ENCODE measurements at regions not wholly inside any gene's neighbourhood (a gene's known extent, or its start where the extent isn't known, plus 50 kb on each side); places are given as distances from the start of the nearest gene placed in this dataset.
A peak's percentile ranks its signal among the peaks of the same experiment; 100 is the strongest.

DNA sequence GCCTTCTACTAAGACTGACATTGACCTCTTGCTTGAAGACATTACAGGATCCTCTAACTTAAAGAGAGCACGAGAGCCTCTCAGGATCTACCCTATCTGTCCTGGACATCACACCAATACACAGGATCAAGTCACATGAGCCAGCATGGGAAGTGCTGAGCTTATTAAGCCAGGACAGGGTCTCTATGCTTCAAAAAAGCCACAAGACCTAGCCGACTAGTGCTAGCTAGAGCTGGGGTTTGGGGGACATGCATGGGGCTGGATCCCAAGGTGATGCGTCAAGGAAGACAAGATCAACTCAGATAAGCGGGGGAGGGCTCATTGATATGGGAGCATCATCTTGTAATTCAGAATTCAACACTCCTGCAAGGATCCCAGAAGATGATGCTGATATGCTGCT is 167.2 kb upstream of the TAB2 start:
- no peak for DNase-seq

DNA sequence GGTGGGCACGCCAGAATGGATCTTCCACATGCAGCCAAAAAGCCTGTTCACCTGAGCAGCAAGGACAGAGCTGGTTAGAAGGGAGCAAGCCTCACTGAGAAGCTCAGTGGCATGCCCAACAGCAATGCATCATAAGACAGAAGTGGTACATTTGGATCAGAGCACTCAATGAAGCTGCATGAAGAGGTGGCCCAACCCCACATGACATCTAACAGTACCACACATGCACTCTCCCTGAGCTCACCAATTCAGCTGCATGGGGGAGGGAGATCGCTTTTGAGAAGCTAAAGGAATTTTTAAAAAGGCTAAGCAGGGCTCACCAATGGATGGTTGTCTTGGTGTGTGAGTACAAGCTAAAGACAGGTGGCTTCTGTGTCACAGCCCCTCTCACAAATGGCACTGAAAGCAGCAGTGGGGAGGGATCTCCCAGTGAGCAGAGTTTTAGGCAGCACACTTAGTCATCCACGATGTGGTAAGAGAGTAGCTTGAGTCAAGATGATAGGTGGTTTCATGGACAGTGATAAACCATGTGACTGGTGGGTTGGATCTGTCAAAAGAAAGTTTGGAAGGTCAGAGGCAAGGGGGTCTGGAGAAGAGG is 166.6 kb upstream of the TAB2 start:
- DNase-seq = peak in 1 of 2 donors; percentile 37

DNA sequence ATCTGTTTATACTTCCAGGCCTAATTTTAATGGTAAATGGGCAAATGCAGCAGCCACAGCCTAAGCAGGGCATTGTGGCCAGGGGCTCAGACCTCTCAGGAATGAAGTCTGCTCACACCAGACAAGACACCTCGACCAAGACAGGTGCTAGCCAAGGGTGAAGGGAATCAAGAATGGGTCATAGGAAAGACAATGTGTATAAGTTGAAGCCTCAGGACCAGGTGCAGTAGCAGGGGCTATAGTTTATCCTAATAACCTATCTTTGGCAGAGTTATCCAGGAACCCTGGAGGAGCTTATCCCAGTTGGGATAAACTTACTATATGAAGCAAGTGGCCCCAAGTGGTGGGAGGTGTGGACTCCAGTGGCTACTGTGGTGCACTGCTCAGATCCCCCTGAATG is 165.0 kb upstream of the TAB2 start:
- no peak for DNase-seq

DNA sequence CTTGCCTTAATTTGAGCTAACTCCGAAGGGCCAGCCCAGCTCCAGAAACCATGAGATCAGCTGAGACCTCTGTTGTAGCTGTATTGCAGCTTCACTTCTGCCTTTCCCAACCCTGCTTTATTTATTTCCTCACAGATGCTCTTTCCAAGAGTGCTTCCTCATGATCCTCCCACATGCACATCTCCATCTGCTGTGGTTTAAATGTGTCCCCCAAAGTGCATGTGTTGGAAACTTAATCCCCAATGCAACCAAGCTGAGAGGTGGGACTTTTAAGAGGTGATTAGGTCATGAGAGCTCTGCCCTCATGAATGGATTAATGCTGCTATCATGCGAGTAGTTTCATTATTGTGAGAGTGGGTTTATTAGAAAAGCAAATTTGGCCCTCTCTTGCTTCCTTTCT is 164.4 kb upstream of the TAB2 start:
- no peak for DNase-seq

DNA sequence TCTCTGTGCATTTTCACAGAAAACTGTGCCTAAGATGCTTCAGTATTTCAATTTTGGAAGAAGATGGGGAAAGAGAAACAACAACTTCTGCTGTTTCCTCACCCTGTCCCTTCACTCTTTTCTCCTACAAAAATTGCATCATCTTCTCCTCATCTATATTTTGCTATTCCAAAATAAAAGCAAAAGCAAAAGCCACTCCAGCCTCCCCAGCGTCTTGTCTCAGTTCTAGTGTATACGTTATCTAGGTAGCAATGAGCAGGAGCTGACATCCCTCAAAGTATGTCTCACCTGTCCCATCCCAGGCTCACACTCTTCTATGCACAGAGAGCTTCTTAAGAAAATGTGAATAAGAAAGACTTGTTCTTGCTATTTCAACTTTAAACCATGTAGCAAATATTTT is 163.8 kb upstream of the TAB2 start:
- DNase-seq = no peak

DNA sequence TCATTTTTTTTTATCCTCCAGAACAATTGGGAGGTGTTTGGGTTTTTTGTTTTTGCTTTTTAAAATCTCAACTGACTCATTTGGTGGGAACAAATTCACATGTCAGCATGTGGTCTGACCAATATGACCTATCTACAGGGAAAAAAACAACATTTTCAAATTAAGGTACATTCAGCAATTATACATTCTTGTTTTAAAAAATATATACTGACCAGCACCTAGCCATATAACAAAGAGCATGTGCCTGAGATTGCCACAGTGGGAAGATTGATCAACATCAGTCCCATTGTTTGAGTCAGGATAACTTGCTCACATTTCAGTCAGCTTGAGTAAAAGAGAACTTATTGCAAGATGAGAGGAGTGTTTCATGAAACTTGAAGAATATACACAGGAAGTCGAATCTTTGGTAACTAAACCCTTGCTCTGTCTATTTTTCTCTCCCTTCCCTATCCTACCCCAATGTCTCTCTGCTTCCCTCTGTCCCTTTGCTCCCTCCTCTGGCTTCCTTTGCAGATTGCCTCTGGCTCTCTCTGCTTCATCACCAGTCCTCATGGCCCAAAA is 163.2 kb upstream of the TAB2 start:
- DNase-seq = no peak

DNA sequence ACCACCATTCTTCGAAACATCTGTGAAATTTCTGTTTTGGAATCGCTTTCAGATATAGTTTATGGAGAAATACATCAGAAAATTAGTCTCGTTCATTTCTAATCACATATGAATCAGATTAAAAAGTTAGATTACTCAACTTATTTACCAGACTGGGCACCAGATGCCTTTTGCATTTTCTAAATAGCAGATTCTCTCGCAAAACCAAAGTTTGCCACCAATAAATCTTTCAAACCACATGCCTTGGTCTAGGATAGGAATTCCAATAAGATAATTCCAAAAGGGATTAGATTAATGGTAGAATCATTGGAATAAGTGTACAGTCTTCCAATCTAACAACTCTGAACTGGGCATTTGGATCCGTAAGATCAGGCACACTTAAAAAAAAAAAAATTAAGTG is 160.4 kb upstream of the TAB2 start:
- no peak for DNase-seq

DNA sequence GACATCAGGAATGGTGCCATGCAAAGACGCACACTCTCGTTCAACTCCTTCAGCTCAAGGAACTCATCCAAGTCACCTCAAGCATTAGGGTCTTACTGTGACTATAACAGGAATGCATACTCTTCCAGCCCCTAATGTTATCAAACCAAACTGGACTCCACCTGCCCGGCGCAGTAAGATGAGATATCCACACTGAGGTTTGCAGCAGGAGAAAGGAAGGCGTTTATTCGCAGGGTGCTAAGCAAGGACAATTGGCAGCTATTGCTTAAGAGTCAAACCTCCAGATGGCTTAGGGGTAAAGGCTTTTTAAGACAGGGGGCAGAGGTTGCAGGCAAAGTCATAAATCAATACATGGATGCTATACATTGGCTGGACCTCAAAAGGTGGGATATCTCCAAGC is 159.4 kb upstream of the TAB2 start:
- DNase-seq = no peak

DNA sequence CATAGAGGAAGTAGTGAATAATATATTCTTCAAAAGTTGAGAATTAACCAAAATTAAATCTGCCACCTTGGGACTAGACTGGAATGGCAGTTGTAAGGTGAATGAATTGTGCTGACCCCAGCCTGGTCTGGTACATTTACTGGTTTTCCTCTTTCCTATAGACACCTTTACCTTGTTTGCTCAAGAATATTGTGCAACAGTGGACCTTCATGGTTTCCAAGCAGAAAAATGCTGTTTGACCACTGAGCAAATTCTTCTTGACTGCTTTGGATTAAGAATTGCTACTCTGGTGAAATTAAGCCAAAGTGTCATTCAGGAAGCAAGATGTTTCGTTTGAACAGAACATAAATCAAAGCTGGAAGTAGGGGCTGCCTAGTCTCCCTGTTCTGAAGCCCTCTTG is 156.6 kb upstream of the TAB2 start:
- DNase-seq = no peak

DNA sequence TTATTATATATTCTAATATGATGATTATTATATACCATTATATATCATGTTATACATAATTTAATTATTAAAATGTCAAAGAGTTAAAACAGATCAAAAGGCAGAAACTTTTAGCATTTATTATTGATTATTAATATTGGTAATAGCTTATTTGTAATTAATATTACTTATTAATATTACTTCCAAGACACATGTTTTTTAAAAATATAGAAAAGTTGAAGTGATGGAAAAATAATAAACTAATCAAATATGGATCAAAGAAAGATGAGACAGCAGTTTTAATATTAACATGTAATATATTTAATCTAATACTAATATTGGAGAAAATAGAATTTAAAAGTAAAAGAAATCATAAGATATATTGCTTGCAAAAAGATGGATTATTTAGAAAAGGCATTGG is 154.6 kb upstream of the TAB2 start:
- no peak for DNase-seq

DNA sequence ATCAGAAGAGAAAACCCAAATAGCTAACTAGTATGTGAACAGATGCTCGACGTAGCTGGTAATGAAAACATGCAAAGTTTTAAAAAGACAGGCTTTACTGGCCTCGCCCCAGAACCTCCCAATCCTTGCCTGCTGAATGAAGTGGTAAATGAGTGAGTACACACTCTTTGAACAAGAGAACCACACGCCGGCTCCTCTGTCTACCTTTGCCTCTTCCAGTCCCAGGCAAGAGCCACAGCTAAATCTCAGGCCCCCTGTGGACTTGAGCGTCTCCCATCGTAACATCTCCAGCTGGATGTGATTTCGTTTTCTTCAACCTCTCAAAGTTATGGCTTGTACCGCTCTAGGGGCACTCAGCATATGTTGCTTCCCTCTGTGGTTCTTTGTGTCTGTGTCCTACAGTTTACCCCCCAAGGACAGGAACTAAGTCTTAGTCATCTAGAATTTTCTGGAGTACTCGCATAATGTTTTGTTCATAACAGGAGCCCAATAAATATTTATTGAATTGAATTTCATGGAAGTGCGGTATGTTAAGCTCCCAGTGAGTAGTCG is 153.2 kb upstream of the TAB2 start:
- no peak for DNase-seq

DNA sequence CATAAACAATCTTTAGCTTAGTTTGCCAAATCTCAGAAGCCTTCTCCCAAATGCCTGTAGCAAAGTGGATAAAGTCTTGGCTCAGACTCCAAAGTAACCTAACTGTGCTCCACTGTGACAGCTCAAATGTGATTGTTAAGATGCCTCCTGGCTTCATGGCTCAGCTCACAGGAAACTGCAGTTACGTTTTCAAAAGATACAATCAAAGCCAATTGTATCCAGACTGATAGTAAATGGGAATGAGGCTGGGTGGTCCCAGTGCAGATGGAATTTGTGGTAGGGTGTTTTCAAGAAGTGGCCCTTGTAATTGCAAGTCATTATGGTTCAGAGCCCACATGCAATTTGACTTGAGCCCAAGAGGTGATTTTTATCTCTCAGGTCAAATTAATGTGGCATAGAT is 151.2 kb upstream of the TAB2 start:
- no peak for DNase-seq

DNA sequence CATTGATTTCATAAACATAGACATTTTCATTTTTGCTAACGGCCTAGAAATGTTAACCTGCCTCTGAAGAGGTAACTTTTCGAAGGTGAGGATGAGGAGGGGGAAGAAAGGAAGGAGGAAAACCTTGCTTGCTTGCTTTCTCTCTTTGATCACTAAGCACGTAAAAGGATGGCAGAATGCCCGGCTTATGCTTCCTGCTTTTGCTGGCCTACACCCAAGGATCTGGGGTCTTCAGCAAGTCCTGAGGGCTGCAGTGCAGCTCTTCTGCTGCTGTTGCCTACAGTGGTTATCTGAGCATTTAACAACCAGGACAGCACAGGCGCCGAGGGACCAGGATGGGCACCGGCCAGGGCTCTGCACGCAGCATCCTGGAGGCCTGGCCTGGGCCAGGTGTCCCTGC is 150.8 kb upstream of the TAB2 start:
- no peak for DNase-seq

DNA sequence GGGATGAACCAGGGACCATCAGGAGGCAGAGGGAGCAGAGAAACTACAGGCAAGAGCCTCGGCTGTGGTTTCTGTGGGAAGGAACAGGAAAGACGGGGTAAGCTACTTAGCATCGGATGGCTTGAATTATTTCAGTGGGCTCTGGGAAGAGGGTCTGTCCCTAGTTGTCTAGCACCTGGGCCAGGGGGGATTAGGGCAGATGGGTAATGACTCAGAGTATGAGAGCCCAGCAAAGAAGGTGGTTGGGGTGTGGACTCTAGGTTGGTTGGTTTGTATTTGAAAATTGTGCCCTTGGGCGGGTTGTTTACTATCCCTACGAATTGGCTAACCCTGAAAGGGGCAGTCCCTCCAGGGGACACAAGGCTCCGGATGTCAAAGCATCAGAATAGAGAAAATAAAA is 148.5 kb upstream of the TAB2 start:
- DNase-seq = no peak

DNA sequence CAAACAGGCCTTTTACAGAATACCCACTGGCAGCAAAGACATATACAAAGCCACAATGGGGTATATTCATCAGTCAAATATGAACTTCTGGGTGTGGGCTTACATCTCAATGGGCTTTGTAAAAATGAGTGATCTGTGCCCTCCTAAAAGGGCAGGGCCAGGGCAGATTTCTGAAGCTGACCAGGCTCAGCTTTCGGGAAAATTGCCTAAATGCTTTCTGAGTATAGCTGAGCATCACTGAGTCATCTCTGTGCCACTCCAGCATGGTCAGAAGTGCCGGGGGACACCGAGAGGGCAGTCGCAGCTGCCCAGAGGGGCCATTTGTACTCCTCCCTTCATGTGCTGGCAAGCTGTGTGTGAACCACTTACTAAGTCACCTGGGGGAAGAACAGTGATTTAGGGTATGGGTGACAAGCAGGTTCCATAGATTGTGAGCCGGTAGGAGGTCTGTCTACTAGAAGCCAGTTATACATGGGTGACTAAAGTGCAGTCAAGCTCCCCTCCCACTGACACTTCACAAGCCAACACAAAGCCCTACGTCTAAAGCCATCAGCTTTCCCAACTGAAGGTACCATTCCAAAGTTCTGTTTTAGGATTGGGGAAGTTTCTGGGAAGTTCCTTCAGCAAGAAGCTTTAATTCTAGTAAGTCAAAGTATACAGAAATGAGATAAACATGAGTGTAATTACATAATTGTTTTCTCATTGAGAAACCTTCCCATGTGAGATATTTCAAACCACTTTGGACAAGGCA is 147.6 kb upstream of the TAB2 start:
- no peak for DNase-seq

DNA sequence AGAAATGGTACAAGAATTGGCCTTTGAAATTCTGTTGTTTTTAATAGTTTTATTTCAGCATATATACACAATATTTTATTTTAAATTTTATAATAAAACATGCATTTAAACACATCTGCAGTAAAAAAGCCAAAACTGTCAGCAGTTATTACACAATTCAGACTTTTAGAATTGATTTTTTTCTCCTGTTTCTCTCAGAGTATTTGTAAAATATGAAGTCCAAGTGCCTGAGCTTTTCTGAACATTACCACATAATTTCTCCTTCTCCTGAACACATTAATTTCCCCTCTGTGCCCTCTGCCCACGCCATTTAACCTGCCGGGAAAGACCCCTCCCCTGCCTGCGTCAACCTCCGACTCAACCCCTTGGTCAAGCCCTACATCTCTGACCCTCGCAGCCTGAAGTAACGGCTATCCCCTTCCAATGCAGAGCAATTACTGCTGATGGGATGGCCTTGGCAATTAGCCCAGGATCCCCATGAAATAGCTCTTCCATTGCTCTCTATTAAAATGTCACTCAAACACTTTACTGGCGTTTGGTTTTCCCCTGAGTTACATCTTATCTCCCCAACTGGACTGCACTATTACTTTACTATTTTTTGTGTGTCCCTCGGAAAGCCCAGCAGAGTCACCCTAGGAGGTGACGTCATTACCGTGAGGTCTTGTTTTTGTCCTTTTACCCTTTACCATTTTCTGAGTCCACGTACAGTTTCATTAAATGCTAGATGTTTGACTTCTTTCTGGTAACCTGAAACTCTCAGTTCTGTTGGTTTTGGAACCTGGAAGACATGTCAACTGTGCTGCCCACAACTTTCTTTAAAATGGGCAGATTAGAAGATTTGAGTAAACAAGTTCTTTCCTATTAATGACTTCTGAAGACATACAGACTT is 146.7 kb upstream of the TAB2 start:
- no peak for DNase-seq

DNA sequence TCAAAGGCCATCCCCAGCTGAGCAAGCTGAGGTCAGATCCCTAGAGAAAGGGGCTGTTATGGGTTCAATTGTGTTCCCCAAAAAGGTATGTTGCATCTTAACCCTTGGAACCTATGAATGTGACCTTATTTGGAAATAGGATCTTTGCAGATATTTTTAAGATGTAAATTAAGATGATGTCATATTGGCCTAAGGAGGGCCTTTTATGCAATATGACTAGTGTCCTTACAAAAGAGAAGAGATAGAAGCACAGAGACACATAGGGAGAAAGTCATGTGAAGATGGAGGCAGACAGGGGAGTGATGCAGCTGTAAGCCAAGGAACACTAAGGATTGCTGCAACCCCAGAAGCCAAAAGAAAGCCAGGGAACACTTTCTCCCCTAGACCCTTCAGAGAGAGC is 144.3 kb upstream of the TAB2 start:
- no peak for DNase-seq

DNA sequence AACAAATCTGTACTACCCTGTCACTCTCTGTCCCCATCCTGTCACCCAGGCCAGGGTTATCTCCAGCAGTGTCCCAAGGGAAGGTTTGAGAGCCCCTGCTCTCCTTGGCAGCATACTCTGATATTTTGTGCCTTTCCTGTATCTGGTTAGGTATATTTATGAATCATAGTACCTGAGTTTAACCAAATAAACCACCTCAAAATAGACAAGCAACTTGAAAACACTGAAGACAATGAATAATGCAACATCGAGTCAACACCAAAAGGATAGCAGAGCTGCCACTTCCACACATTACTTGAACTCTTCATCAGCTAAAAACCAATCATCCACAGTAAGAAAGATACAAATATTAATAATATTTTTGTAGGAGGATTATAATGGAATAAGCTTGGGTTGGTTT is 142.6 kb upstream of the TAB2 start:
- no peak for DNase-seq

DNA sequence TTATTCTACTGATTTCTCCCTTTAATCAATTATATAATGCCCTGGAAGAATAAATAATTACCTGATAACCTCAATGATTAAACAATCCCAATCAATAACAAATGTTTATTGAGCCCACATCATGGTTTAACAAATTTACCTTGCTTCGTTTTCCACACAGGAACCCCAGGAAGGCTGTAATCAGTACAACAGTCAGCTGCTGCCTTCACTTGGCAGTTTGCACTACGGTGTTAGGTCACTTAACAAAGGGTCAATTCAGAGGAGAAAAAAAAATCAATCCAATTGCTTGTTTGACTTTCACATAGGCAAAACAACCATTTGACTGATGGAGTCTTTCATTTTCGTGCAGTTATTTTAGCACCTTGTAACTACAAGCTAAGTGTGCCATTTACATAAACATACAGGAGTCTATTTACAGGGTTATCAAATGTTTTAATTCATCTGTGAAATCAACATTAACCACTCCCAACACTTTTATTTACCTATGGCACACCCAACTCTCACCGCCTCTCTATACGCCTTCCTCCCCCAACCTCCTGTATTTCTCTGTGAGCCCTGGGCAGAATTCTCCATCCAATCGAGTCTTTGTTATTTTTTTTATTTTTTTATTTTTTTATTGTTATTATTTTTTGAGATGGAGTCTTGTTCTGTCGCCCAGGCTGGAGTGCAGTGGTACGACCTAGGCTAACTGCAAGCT is 140.4 kb upstream of the TAB2 start:
- no peak for DNase-seq

DNA sequence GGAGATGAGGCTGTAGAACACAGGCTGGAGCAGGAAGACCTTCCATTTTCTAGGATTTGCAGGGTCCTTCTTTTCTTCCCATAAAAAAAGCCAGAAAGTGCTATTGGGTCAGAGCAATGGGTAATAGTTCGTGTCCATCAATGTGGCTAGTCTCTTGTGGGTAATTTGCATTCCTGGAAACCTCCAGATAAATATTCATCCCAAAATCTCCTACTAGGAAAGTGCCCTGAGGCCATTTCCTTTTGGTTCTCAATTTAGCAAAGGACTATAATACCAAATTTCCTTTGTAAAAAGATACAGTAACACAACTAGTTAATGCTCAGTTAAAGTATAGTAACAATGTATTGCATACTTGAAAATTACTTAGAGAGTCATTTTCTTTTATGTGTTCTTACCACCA is 138.1 kb upstream of the TAB2 start:
- no peak for DNase-seq

DNA sequence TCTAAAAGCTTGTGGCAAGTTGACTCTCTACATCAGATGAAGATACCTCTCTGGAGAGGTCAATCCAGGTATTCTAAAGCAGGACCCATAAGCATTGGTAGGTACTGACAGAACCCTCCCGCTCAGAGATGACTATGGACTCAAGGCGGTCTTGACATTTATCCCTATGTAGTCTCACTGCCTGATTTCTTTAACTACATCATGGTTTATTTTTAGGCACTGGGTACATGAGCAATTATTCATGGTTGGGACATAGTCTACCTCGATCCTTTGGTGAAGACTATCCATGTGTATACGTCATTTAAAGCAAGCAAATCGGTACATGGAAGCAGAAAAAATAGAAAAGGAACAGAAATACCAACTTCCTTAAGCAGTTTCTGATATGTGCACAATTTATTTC is 136.2 kb upstream of the TAB2 start:
- DNase-seq = no peak

DNA sequence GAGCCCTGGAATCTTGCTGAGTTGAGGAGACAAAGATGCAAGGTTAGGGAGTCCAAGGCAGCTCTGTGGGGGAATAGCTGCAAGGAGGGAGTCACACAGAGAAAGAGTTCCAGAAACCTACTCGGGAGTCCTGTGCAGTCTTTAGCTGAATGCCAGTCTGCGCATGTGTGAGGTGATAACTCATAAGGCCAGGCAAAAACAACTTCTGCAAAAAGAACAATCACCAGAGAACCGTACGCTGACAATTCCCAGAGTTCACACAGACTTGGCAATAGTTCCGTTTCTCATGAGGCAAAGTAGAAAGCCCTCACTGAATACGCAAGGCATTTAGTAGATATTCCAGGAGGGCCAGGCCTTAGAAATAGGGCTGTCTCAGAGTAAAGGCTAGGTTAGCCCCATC is 135.2 kb upstream of the TAB2 start:
- no peak for DNase-seq

DNA sequence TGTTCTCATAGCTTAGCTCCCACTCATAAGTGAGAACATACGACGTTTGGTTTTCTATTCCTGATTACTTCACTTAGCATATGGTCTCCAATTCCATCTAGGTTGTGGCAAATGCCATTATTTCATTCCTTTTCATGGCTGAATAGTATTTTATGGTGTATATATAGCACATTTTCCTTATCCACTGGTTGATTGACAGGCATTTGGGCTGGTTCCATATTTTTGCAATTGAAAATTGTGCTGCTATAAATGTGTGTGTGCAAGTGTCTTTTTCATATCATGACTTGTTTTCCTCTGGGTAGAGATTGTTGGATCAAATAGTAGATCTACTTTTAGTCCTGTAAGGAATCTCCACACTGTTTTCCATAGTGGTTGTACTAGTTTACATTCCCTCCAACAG is 133.0 kb upstream of the TAB2 start:
- no peak for DNase-seq
